MG63 (cell line): ENCODE measurements at regions not wholly inside any gene's neighbourhood (a gene's known extent, or its start where the extent isn't known, plus 50 kb on each side); places are given as distances from the start of the nearest gene placed in this dataset.

Experiments
- DNase-seq: peaks from one replicate; pipeline ENCODE4 v3.0.0-alpha.2; 2020
- H3K27me3 ChIP-seq: fragments of 250-450 bp; sonication (Bioruptor Pico); 2 replicates; pipeline ENCODE4 v1.5.1; 2020; ENCODE audit warnings: mild to moderate bottlenecking, moderate library complexity
- H3K36me3 ChIP-seq: fragments of 250-450 bp; sonication (Bioruptor Pico); 2 replicates; pipeline ENCODE4 v1.5.1; 2020; ENCODE audit warnings: mild to moderate bottlenecking, moderate library complexity
- H3K4me3 ChIP-seq: fragments of 250-450 bp; sonication (Bioruptor Pico); 2 replicates; pipeline ENCODE4 v1.5.1; 2020; ENCODE audit warnings: mild to moderate bottlenecking, moderate library complexity
- H3K9me3 ChIP-seq: fragments of 250-450 bp; sonication (Bioruptor Pico); 2 replicates; pipeline ENCODE4 v1.5.1; 2020; ENCODE audit warnings: mild to moderate bottlenecking, moderate library complexity

DNA sequence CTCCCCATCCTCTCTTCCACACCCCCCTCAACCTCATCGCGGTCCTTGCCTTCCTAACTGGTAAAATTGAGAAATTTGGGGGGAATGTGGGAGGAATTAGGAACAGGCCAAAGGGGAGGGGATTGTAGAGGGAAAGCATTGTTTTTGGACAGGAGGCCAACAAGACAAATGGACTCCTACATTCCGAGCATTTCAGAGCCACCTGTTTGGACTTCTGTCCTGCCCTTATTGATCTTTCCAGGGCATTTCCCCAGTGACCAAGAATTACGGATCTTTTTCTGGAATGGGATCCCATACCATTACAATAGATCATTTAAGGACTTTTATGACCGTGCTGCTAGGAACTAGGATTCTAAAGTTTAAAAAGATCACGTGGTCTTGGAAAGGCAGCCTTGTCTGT lies 221.3 kb upstream of the ASIC2 start:
- no peaks in the 10 kb centered on the region for H3K36me3 ChIP-seq
- H3K4me3 ChIP-seq = no peak overlapping the region
- no peaks in the 10 kb centered on the region for H3K9me3 ChIP-seq
- no peak for DNase-seq
- H3K27me3 ChIP-seq = no peaks in the 10 kb centered on the region

DNA sequence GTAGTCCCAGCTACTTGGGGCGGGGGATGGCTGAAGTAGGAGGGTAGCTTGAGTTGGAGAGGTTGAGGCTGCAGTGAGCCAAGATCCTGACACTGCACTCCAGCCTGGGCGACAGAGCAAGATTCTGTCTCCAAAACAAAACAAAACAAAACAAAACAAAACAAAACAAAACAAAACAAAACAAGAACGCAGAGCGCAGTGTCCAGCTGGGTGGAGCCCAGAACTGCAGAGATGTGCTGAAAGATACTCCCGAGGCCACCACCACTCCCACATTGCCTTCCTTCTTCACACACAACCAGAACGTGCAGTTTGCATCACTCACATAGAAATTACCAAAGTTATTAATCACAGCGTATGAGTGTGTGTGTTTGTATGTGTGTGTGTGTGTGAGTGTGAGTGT lies 222.9 kb upstream of the ASIC2 start:
- H3K4me3 ChIP-seq = no peak overlapping the region
- no peak for DNase-seq
- H3K36me3 ChIP-seq = no peaks in the 10 kb centered on the region
- no peaks in the 10 kb centered on the region for H3K9me3 ChIP-seq
- no peaks in the 10 kb centered on the region for H3K27me3 ChIP-seq

DNA sequence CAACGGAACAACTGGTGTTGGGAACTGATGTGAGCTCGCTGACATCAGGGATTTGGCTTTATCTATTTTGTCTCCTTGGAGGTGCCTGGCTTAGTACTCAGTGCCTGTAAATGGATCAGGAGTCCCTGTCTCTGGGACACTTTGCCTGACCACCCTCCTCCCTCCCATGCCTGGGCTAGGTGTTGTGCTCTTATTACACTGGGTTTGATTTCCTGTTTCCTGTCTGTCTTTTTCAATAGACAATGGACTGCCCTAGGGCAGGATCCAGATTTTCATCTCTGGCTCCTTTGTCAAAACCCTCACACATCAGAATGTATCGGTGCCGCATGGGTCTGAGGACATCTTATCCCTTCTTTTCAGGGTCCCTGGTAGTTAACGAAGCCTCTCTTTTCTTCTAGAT lies 223.6 kb upstream of the ASIC2 start:
- no peak overlapping the region for H3K4me3 ChIP-seq
- no peaks in the 10 kb centered on the region for H3K27me3 ChIP-seq
- no peaks in the 10 kb centered on the region for H3K36me3 ChIP-seq
- DNase-seq = no peak
- no peaks in the 10 kb centered on the region for H3K9me3 ChIP-seq

DNA sequence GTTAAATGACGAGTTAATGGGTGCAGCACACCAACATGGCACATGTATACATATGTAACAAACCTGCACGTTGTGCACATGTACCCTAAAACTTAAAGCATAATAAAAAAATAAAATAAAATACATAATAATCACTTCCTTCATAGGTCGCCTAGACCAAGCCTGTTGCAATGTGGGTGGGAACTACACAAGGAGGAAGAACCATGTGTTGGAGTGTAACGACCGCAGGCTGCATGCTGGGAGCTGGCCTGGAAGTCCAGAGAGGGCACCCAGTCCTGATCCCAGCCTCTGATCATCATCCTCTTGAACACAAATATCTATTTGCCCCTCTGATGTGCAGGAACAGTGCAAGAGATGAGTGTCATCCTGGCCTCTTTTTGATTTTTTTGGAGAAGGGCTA lies 224.7 kb upstream of the ASIC2 start:
- no peaks in the 10 kb centered on the region for H3K9me3 ChIP-seq
- H3K4me3 ChIP-seq = no peak overlapping the region
- H3K27me3 ChIP-seq = no peaks in the 10 kb centered on the region
- H3K36me3 ChIP-seq = no peaks in the 10 kb centered on the region
- no peak for DNase-seq

DNA sequence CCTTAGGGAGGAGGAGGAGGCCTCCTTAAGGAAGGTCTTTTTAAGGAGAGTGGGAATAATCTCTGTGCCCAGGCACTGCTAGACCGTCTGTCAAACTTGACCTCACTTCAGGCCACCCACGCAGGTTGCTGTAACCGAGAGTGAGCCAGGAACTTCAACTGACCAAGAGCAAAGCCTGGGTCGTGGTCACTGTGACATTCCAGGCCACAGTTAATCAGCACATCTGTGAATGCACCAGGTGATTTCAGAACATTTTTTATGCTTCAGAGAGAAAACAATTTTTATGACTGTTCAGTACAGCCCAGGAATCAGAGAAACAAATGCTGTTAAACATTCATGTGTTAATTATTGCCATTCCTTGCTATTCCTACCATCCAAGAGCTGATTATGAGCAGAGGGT lies 226.6 kb upstream of the ASIC2 start:
- H3K9me3 ChIP-seq = no peaks in the 10 kb centered on the region
- no peak overlapping the region for H3K4me3 ChIP-seq
- no peaks in the 10 kb centered on the region for H3K36me3 ChIP-seq
- DNase-seq = no peak
- no peaks in the 10 kb centered on the region for H3K27me3 ChIP-seq

DNA sequence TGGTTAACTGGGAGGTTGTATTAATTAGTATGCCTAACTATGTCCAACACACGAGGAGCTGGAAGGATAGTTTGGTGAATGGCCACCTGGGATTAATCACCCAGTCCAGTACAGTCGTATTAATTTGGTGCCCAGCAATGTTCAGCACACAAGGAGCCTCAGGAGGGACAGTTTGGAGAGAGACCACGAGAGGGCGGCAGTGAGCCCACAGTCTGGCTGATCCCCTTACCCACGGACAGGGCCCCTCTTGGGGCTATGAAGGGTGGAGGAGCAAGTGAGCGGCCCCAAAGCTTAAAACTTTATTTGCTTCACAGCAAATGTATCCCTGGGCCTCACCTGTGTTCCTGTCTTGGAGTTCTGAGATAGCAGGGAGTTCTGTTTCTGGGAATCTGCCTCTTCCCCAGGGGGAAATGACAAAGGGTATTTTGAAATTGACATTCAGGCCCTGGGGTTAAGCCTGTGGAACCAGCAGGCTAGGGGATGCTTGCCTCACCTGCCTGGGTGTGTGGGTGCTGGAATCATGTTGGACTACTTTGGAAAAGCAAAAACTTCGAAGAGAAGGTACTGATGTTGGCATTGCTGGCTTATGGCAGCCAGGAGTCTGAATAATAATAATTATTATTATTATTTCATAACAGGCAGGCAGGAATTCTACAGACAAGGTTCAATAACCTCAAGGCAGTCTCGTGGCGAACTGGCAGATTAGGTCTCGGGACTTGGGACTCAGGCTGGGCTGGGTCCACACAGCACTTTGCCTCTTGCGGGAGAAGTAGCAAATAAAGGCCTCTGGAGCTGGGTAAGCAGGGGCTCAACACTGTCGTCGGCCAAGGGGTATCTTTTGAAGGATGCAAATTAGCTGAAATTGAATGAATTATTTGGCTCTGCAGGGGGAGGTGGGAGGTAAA lies 227.6 kb upstream of the ASIC2 start:
- peak; percentile 24 for DNase-seq
- no peak overlapping the region for H3K4me3 ChIP-seq
- no peaks in the 10 kb centered on the region for H3K36me3 ChIP-seq
- no peaks in the 10 kb centered on the region for H3K27me3 ChIP-seq
- H3K9me3 ChIP-seq = no peaks in the 10 kb centered on the region

DNA sequence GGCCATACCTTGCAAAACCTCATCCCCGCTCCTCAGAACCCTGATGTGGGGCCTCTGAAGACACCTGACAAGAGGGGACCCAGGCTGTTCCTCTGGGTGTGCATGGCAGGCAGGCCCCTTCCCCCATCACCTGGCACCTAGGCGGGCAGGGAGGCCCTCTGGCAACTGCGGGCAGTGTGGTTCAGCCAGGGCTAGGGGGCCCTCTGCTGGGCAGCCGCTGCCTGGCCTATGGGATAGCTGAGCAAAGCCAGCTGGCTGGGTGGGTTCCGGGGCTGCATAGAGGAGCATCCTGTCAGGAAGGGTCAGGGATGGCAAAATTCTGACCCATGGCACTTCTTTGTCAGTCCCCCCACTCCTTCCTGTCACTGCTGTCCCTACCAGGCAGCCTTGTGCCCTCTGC lies 228.7 kb upstream of the ASIC2 start:
- no peaks in the 10 kb centered on the region for H3K27me3 ChIP-seq
- H3K36me3 ChIP-seq = no peaks in the 10 kb centered on the region
- H3K9me3 ChIP-seq = no peaks in the 10 kb centered on the region
- no peak for DNase-seq
- no peak overlapping the region for H3K4me3 ChIP-seq

DNA sequence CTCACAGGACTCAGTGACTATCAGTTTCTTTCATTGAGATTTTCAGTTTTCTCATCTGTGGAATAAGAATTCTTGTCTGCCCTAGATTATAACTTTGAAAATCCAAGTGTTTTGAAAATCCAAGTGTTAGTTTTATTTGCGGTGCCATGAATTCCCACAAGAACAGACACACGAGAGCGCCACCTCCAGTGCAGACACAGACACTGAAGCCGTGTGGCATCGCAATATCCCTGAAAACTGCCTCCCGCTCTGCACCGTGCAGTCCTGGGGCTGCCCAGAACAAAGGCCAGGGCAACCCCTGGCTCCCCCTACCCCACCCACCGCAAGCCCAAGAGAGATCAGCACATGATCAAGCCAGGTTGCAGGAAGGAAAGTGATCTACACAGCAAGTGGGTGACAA lies 229.5 kb upstream of the ASIC2 start:
- DNase-seq = no peak
- Histone ChIP-seq H3K36me3 (no peaks in the 10 kb centered on the region), H3K27me3 (no peaks in the 10 kb centered on the region), H3K4me3 (no peak overlapping the region), H3K9me3 (no peaks in the 10 kb centered on the region)

DNA sequence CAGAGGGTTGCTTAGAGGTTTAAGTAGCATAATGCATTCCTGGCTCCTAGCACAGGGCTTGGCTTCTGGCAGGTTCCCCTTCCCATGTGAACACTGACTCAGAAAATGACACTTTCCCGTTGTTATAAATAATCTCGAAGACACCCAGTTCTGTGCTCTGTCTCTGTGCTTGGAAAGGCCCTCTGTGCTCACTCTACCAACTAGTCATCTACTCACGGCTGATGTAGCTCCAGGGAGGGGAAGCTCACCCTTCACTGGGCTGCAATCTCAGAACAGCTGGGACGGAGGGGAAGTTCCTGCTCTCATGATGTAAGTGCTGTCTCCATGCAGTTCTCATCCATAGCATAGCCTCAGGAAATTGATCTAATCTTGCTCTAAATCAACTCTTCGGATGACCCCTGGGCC lies 230.5 kb upstream of the ASIC2 start:
- H3K36me3 ChIP-seq = no peaks in the 10 kb centered on the region
- peak; percentile 75 for DNase-seq

DNA sequence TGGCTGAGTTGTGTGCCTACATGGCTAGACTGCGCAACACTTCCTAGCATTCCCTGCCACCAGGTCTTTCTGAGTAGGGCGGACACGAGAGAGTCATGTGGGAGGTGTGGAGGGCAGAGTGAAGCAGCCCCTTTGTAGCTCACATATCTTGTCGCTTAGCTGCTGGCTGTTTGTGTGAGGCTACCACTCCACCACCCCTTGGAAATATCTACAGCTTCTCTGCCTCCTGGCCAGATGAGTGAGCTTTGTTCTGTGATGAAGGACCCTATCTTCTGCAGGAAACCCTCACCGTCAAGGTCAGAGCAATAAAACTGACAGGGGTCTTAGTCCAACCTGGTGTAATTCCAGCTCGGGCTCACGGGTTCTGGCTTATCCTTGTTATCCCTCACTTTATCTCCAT lies 232.1 kb upstream of the ASIC2 start:
- Histone ChIP-seq H3K27me3 (no peaks in the 10 kb centered on the region), H3K4me3 (no peak overlapping the region), H3K9me3 (no peaks in the 10 kb centered on the region), H3K36me3 (no peaks in the 10 kb centered on the region)
- DNase-seq = no peak

More for the DNA sequence above, 230.5 kb upstream of the ASIC2 start:
- Histone ChIP-seq H3K4me3 (no peak overlapping the region), H3K27me3 (no peaks in the 10 kb centered on the region), H3K9me3 (no peaks in the 10 kb centered on the region)

DNA sequence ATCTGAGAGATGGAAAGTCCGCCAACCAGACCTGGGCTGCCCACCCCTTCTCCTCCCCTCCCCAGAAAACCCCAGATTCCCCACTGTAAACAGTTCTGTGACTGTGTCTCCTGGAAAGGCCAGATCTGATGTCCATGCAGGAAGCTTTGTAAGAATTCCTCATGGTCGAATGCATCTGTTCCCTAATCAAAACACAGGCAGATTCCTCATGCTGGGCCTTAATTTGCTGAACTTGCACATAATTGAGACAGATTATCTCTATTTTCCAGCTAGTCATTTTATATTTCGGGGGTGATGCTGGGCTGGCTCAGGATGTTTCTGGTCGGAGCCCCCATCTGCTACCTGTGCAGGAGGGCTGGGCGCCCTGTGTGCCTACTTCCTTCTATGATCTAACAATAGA lies 233.6 kb upstream of the ASIC2 start:
- no peak overlapping the region for H3K4me3 ChIP-seq
- no peak for DNase-seq
- no peaks in the 10 kb centered on the region for H3K36me3 ChIP-seq
- H3K27me3 ChIP-seq = no peaks in the 10 kb centered on the region
- H3K9me3 ChIP-seq = no peaks in the 10 kb centered on the region

DNA sequence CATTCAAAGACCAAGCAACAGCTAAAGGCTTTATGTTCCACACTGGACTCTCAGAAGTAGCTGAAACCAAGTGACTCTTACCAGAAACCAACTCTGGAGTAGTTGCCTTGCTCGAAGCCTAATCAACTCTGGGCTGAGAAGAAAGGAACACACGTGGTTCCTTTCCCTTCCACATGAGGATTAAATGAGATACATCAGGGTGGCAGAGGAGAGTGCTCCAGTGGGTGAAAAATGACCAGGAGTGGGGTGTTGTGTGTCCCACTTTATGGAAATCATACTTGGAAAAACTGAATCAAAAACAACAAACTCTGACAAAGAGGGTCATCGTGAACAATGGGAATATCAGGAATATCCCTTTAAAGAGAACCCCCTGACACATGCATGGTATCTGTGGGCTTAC lies 234.2 kb upstream of the ASIC2 start:
- no peak overlapping the region for H3K4me3 ChIP-seq
- no peaks in the 10 kb centered on the region for H3K9me3 ChIP-seq
- H3K36me3 ChIP-seq = no peaks in the 10 kb centered on the region
- no peak for DNase-seq
- no peaks in the 10 kb centered on the region for H3K27me3 ChIP-seq

DNA sequence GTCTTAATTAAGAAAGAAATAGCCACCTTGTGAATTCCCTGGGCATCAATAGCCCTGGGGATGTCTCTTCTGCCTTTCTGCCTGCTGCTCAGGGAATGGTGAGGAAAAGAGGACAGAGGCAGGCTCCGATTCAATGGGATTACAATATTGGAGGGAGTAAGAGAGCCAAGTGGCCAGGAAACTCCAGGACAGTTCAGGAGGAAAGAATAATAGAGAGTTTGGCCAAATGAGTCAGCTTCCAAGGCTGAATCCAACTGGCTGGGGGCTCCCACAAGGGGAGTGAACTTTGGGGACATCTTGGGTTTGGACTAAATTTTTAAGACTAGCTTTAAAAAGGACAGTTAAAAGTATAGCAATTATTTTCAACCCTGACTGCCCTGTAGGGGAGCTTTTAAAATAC lies 235.8 kb upstream of the ASIC2 start:
- no peak for DNase-seq
- no peaks in the 10 kb centered on the region for H3K27me3 ChIP-seq
- no peaks in the 10 kb centered on the region for H3K9me3 ChIP-seq
- no peaks in the 10 kb centered on the region for H3K36me3 ChIP-seq
- no peak overlapping the region for H3K4me3 ChIP-seq

DNA sequence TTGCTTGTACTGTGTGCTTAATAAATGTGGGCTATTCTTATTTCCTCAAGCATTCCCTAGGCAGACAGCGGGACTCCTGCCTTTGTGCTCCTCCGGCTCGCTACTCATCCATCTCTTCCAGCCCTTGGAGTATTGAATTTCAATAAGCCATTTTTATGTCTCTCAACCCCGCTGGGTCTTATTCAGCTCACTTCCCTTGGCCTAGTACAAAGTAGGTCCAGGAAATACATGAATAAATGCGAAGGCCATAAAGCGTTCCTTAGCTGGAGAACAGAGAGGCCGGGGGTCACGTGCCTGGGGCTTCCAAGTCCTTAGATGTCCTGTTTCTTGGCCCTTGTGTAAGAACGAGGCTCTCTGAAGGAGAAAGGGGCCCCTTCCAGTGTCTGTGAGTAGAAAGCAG lies 236.7 kb upstream of the ASIC2 start:
- H3K36me3 ChIP-seq = no peaks in the 10 kb centered on the region
- H3K9me3 ChIP-seq = no peaks in the 10 kb centered on the region
- H3K27me3 ChIP-seq = no peaks in the 10 kb centered on the region
- DNase-seq = no peak
- H3K4me3 ChIP-seq = no peak overlapping the region

DNA sequence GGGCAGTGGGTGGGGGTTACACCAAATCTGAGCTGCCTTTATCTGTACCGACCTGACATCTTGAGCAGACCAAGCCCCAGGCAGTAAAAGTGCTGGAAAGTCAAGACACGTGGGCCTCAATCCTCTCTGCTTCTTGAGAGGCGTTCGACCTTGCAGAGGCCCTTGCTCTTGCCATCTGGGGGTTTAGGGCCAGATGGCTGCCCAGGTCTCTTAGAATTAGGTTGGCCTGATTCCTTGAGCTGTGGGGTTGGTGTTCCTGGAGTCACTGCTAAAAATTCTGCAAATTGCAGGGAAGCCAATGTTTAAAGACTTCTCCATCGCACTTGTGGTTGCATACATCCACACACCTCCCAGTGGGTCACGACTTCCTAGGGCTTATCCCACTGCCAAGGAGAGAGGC lies 238.2 kb upstream of the ASIC2 start:
- Histone ChIP-seq H3K27me3 (no peaks in the 10 kb centered on the region), H3K9me3 (no peaks in the 10 kb centered on the region), H3K36me3 (no peaks in the 10 kb centered on the region), H3K4me3 (no peak overlapping the region)
- DNase-seq = no peak

DNA sequence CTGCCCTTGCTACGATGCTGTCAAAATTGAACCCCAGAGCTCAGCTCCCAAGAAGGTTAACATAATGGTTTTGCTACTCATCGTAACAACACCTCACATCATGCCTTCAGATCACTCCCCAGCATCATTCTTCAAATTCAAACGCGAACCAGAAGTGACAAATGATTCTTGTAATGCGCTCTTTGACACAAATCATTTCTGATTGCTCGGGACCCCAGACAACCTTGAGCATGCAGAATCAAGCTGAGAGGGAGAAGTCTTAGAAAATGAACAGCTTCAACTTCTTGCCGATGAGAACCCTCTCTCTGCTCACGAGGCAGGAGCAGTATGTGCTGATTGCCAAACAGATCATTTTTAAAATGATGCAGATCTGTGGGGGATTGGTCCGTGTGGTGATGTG lies 241.0 kb upstream of the ASIC2 start:
- no peaks in the 10 kb centered on the region; the same call in 1 of the 2 replicates for H3K27me3 ChIP-seq
- no peak for DNase-seq
- no peaks in the 10 kb centered on the region for H3K9me3 ChIP-seq
- no peaks in the 10 kb centered on the region for H3K36me3 ChIP-seq
- H3K4me3 ChIP-seq = no peak overlapping the region

DNA sequence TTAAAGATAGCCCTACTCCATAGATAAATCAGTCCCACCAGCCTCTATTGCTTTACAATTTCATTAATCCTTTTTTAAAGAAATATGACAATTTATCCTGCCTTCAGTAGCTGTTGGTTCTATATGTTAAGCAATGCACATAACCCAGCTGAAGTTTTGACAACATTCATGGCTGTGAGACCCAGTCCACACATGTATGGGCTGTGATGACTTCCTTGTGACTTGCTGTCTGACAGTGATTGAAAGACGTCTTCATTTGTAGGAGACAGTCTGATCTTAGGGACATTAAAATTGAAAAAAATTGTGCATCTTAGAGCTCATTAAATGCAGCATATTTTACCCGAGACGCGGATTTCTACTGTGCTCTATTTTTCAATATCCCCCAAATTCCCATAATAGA lies 252.0 kb upstream of the ASIC2 start:
- DNase-seq = no peak
- peaks cover 7% of the 10 kb centered on the region for H3K27me3 ChIP-seq
- no peaks in the 10 kb centered on the region; the same call in 1 of the 2 replicates for H3K9me3 ChIP-seq
- no peaks in the 10 kb centered on the region for H3K36me3 ChIP-seq
- no peak overlapping the region for H3K4me3 ChIP-seq

DNA sequence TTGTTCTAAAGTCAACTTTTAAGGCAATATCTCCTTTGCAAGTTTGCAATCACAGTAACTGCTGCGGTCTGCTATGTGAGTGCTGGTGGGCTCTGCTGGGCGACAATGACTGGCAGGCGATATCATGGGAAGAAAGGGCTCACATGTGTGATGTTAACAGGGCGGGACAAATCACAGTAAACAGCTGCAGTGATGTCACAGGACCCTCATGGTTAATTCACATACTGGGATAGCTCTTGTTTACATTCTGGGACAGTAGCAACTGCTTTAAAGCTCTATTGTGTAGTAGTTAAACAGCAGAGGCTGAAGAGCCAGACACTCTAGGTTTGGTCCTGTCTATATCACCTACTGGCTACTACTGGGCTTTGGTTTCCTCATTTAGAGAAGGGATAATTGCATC lies 257.2 kb upstream of the ASIC2 start:
- no peak for DNase-seq
- H3K4me3 ChIP-seq = no peak overlapping the region
- H3K27me3 ChIP-seq = no peaks in the 10 kb centered on the region
- H3K9me3 ChIP-seq = no peaks in the 10 kb centered on the region
- H3K36me3 ChIP-seq = no peaks in the 10 kb centered on the region
